ENCODE measurements at regions not wholly inside any gene's neighbourhood (a gene's known extent, or its start where the extent isn't known, plus 50 kb on each side); places are given as distances from the start of the nearest gene placed in this dataset.

- no peak for DNase-seq (ENCODE audit: low spot score)
- no peak for ATAC-seq
Measured at GRCh38 chr20:4568361-4568959, 117.8 kb upstream of the PRNP start.

GRCh38 chr20:4567170-4567569, 119.1 kb upstream of the PRNP start:
- no peak for DNase-seq (ENCODE audit: low spot score)
- no peak for ATAC-seq

More at GRCh38 chr20:4568361-4568959, 117.8 kb upstream of the PRNP start:
- intact Hi-C loops (cut with DNase I): no loop called here

GRCh38 chr20:4563534-4563933, 122.7 kb upstream of the PRNP start:
- intact Hi-C loops (cut with DNase I): no loop called here
- DNase-seq (ENCODE audit: low spot score): no peak

More at GRCh38 chr20:4567170-4567569, 119.1 kb upstream of the PRNP start:
- intact Hi-C loops (cut with DNase I): no loop called here

GRCh38 chr20:4563031-4563430, 123.2 kb upstream of the PRNP start:
- ATAC-seq (no peak), DNase-seq (ENCODE audit: low spot score) (no peak)
- intact Hi-C loops (cut with DNase I): no loop called here

More at GRCh38 chr20:4563534-4563933, 122.7 kb upstream of the PRNP start:
- no peak for ATAC-seq

- ATAC-seq (no peak), DNase-seq (ENCODE audit: low spot score) (no peak)
- intact Hi-C loops (cut with DNase I): no loop called here
Measured at GRCh38 chr20:4560667-4561066, 125.6 kb upstream of the PRNP start.

- no peak for ATAC-seq
- DNase-seq (ENCODE audit: low spot score): no peak
- intact Hi-C loops (cut with DNase I): no loop called here
Measured at GRCh38 chr20:4559906-4560305, 126.3 kb upstream of the PRNP start.

GRCh38 chr20:4559106-4559505, 127.2 kb upstream of the PRNP start:
- ATAC-seq (no peak), DNase-seq (ENCODE audit: low spot score) (no peak)
- intact Hi-C loops (cut with DNase I): no loop called here

GRCh38 chr20:4556781-4557180, 129.5 kb upstream of the PRNP start:
- no peak for ATAC-seq
- intact Hi-C loops (cut with DNase I): no loop called here
- no peak for DNase-seq (ENCODE audit: low spot score)

GRCh38 chr20:4555188-4555890, 130.9 kb upstream of the PRNP start:
- DNase-seq (ENCODE audit: low spot score) (no peak), ATAC-seq (no peak)
- intact Hi-C loops (cut with DNase I): no loop called here

GRCh38 chr20:4554346-4554745, 131.9 kb upstream of the PRNP start:
- ATAC-seq (no peak), DNase-seq (ENCODE audit: low spot score) (no peak)

GRCh38 chr20:4552075-4552640, 134.1 kb upstream of the PRNP start:
- intact Hi-C loops (cut with DNase I): no loop called here
- DNase-seq (ENCODE audit: low spot score) (no peak), ATAC-seq (no peak)

More at GRCh38 chr20:4554346-4554745, 131.9 kb upstream of the PRNP start:
- intact Hi-C loops (cut with DNase I): no loop called here

- intact Hi-C loops (cut with DNase I): no loop called here
- DNase-seq (ENCODE audit: low spot score) (no peak), ATAC-seq (no peak)
Measured at GRCh38 chr20:4550740-4551139, 135.5 kb upstream of the PRNP start.

GRCh38 chr20:4549711-4550259, 136.5 kb upstream of the PRNP start:
- no peak for DNase-seq (ENCODE audit: low spot score)
- intact Hi-C loops (cut with DNase I): no loop called here
- ATAC-seq: no peak

- intact Hi-C loops (cut with DNase I): no loop called here
- no peak for DNase-seq (ENCODE audit: low spot score)
- no peak for ATAC-seq
Measured at GRCh38 chr20:4548552-4548951, 137.7 kb upstream of the PRNP start.

- no peak for ATAC-seq
- no peak for DNase-seq (ENCODE audit: low spot score)
- intact Hi-C loops (cut with DNase I): no loop called here
Measured at GRCh38 chr20:4546786-4547185, 139.5 kb upstream of the PRNP start.

GRCh38 chr20:4546342-4546741, 139.9 kb upstream of the PRNP start:
- no peak for DNase-seq (ENCODE audit: low spot score)
- intact Hi-C loops (cut with DNase I): no loop called here
- ATAC-seq: no peak

- DNase-seq (ENCODE audit: low spot score) (no peak), ATAC-seq (no peak)
- intact Hi-C loops (cut with DNase I): no loop called here
Measured at GRCh38 chr20:4545526-4545925, 140.7 kb upstream of the PRNP start.

GRCh38 chr20:4544765-4545164, 141.5 kb upstream of the PRNP start:
- DNase-seq (ENCODE audit: low spot score) (no peak), ATAC-seq (no peak)
- intact Hi-C loops (cut with DNase I): no loop called here

- intact Hi-C loops (cut with DNase I): no loop called here
- no peak for ATAC-seq
- DNase-seq (ENCODE audit: low spot score): no peak
Measured at GRCh38 chr20:4542270-4542669, 144.0 kb upstream of the PRNP start.

- ATAC-seq (no peak), DNase-seq (ENCODE audit: low spot score) (no peak)
- intact Hi-C loops (cut with DNase I): no loop called here
Measured at GRCh38 chr20:4534315-4534714, 151.9 kb upstream of the PRNP start.
